SK-N-SH (cell line): ENCODE measurements at regions not wholly inside any gene's neighbourhood (a gene's known extent, or its start where the extent isn't known, plus 50 kb on each side); places are given as distances from the start of the nearest gene placed in this dataset.

Source experiments
- CTCF ChIA-PET: fragments of 300-600, 350-600 bp; formaldehyde crosslinking; extraction: SDS; loops from one replicate; lab custom pipeline; 2021; lab: Yijun Ruan, JAX
- POLR2A ChIA-PET: fragments of 350-600 bp; sonication (Branson Sonifier 250); formaldehyde crosslinking; extraction: SDS; loops from one replicate; lab custom pipeline; 2020; ENCODE audit warnings: antibody characterized with exemption, inconsistent platforms; lab: Yijun Ruan, JAX
- DNase-seq: peaks from one replicate; pipeline ENCODE4 v3.0.0; 2012
- H2AFZ ChIP-seq: fragments of 200-600 bp; sonication (generic); 2 replicates; pipeline ENCODE4 v1.8.1; 2016; ENCODE audit warnings: antibody characterized with exemption, mild to moderate bottlenecking, low read depth
- H3F3A ChIP-seq: fragments of 200-600 bp; sonication (generic); replicated peaks from 2 replicates; pipeline ENCODE3; 2016; ENCODE audit warnings: antibody characterized with exemption, mild to moderate bottlenecking; ENCODE audit not compliant: insufficient read depth
- H3K27ac ChIP-seq, 2 experiments: fragments of 200-500 bp in 1 of 2; fragments of 200-600 bp in 1 of 2; sonication (Bioruptor generic) in 1 of 2; sonication (generic), shearing (Covaris generic) in 1 of 2; 2 replicates each; pipeline versions ENCODE4 v1.5.1 to v1.6.1; 2014 to 2016; ENCODE audit warnings: low read depth in 2 of 2, inconsistent platforms in 1 of 2, low read length in 1 of 2, mild to moderate bottlenecking in 1 of 2, mixed read lengths in 1 of 2
- H3K27me3 ChIP-seq: fragments of 200-600 bp; sonication (generic), shearing (Covaris generic); 2 replicates; pipeline ENCODE4 v1.6.1; 2016; ENCODE audit warnings: mixed run types; ENCODE audit not compliant: insufficient read depth
- H3K36me3 ChIP-seq, 2 experiments: fragments of 200-500 bp in 1 of 2; fragments of 200-600 bp in 1 of 2; sonication (Bioruptor generic) in 1 of 2; sonication (generic) in 1 of 2; replicated peaks in 1 of 2; 2 replicates each; pipeline versions ENCODE3 to v1.5.1; 2014 to 2016; ENCODE audit warnings: low read length in 1 of 2, mild to moderate bottlenecking in 1 of 2; ENCODE audit not compliant: insufficient read depth in 2 of 2, control insufficient read depth in 1 of 2
- H3K4me1 ChIP-seq, 2 experiments: fragments of 200-500 bp in 1 of 2; fragments of 200-600 bp in 1 of 2; sonication (Bioruptor generic) in 1 of 2; sonication (generic), shearing (Covaris generic) in 1 of 2; 2 replicates each; pipeline versions ENCODE4 v1.5.1 to v1.6.1; 2014 to 2016; ENCODE audit warnings: low read depth in 1 of 2, low read length in 1 of 2, mixed run types in 1 of 2; ENCODE audit not compliant: insufficient read depth in 2 of 2, control insufficient read depth in 1 of 2
- H3K4me2 ChIP-seq: fragments of 200-600 bp; sonication (generic), shearing (Covaris generic); 2 replicates; pipeline ENCODE4 v1.6.1; 2017; ENCODE audit warnings: mixed run types
- H3K4me3 ChIP-seq, 2 experiments: fragments of 200-500 bp in 1 of 2; fragments of 200-600 bp in 1 of 2; sonication (Bioruptor generic) in 1 of 2; sonication (generic), shearing (Covaris generic) in 1 of 2; 2 replicates each; pipeline versions ENCODE4 v1.5.1 to v1.8.1; 2014 to 2016; ENCODE audit warnings: low read depth in 2 of 2, inconsistent platforms in 1 of 2, low read length in 1 of 2, mild to moderate bottlenecking in 1 of 2, mixed read lengths in 1 of 2, moderate library complexity in 1 of 2
- H3K79me2 ChIP-seq: fragments of 200-600 bp; sonication (generic); 2 replicates; pipeline ENCODE4 v1.8.1; 2017; ENCODE audit warnings: mild to moderate bottlenecking; ENCODE audit not compliant: insufficient read depth
- H3K9ac ChIP-seq: fragments of 200-600 bp; sonication (generic); 2 replicates; pipeline ENCODE4 v1.6.1; 2017; ENCODE audit warnings: mixed run types
- H3K9me2 ChIP-seq: fragments of 200-600 bp; sonication (generic); 2 replicates; pipeline ENCODE4 v1.6.1; 2017; ENCODE audit warnings: mixed run types
- H3K9me3 ChIP-seq: fragments of 200-600 bp; sonication (generic); 2 replicates; pipeline ENCODE4 v1.6.1; 2017; ENCODE audit warnings: mixed run types, mild to moderate bottlenecking, moderate library complexity
- H4K20me1 ChIP-seq: fragments of 200-600 bp; sonication (generic); 2 replicates; pipeline ENCODE4 v1.6.1; 2017; ENCODE audit warnings: mild to moderate bottlenecking, mixed run types; ENCODE audit not compliant: insufficient read depth
- ELF1 ChIP-seq: IDR thresholded peaks from 2 replicates; pipeline ENCODE4 v1.4.0; 2012
- EP300 ChIP-seq, 2 experiments: IDR thresholded peaks; 2 replicates each; pipeline versions ENCODE4 v1.4.0 to v1.6.1; 2012; ENCODE audit warnings: borderline replicate concordance in 1 of 2, low read depth in 1 of 2, low read length in 1 of 2
- FOSL2 ChIP-seq: IDR thresholded peaks from 2 replicates; pipeline ENCODE4 v1.4.0; 2012; ENCODE audit warnings: low read depth, mild to moderate bottlenecking, moderate library complexity, borderline replicate concordance
- FOXJ3 ChIP-seq: sonication (generic); formaldehyde crosslinking; IDR thresholded peaks from 2 replicates; pipeline ENCODE4 v1.5.1; 2020; ENCODE audit warnings: mild to moderate bottlenecking, missing genetic modification reagents
- MEF2A ChIP-seq: IDR thresholded peaks from 2 replicates; pipeline ENCODE4 v1.4.0; 2012; ENCODE audit warnings: low read depth, borderline replicate concordance
- MXI1 ChIP-seq: IDR thresholded peaks from 2 replicates; pipeline ENCODE4 v1.6.1; 2012; ENCODE audit warnings: mild to moderate bottlenecking, low read depth, low read length, improper control_type of control experiment
- TEAD4 ChIP-seq: IDR thresholded peaks from 2 replicates; pipeline ENCODE4 v1.4.0; 2012; ENCODE audit warnings: mild to moderate bottlenecking, borderline replicate concordance; ENCODE audit not compliant: insufficient read depth
- WGBS: methylation state at CpG from one replicate; pipeline ENCODE4 v1.1.6; 2017; ENCODE audit warnings: low lambda C conversion rate; 5-methylcytosine and 5-hydroxymethylcytosine counted together
- TF ChIP-seq, protein P1 (sequence below): fragments of 200-600 bp; sonication (generic); IDR thresholded peaks from 2 replicates; pipeline ENCODE4 v1.6.1; 2017; ENCODE audit warnings: antibody characterized with exemption, mild to moderate bottlenecking, moderate library complexity
- TF ChIP-seq, protein P2 (sequence below): fragments of 150-350 bp; IDR thresholded peaks from 2 replicates; pipeline ENCODE4 v1.6.1; 2016; ENCODE audit warnings: mild to moderate bottlenecking, low read depth, low read length
- TF ChIP-seq, protein P3 (sequence below): IDR thresholded peaks from 2 replicates; pipeline ENCODE4 v1.4.0; 2012; ENCODE audit warnings: low read depth, borderline replicate concordance
- TF ChIP-seq, protein P4 (sequence below): IDR thresholded peaks from 2 replicates; pipeline ENCODE4 v1.6.1; 2012; ENCODE audit warnings: mild to moderate bottlenecking, low read depth, low read length, moderate library complexity

DNA sequence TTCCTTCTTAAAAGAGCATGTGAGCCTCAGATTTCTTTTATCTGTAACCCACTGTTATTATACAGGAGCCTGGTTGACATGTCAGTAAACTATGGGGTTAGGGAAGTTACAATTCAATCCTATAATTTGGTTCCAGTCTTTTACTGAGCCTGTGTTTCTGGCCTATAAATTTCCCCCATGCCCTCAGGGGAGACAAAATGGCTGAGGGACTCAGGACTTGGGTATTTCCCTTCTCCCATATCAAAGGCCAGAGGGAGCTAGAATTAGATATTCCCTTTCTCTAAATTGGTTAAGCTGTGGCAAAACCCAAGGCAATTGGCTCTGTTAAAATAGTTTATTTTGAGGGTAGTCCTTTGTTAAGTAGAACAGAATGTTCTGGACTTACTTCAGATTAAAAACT, 823.2 kb downstream of the TLE1 start (continued):
- TF ChIP-seq, protein P1, sequence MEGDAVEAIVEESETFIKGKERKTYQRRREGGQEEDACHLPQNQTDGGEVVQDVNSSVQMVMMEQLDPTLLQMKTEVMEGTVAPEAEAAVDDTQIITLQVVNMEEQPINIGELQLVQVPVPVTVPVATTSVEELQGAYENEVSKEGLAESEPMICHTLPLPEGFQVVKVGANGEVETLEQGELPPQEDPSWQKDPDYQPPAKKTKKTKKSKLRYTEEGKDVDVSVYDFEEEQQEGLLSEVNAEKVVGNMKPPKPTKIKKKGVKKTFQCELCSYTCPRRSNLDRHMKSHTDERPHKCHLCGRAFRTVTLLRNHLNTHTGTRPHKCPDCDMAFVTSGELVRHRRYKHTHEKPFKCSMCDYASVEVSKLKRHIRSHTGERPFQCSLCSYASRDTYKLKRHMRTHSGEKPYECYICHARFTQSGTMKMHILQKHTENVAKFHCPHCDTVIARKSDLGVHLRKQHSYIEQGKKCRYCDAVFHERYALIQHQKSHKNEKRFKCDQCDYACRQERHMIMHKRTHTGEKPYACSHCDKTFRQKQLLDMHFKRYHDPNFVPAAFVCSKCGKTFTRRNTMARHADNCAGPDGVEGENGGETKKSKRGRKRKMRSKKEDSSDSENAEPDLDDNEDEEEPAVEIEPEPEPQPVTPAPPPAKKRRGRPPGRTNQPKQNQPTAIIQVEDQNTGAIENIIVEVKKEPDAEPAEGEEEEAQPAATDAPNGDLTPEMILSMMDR: no peak
- TF ChIP-seq FOSL2: no peak

DNA sequence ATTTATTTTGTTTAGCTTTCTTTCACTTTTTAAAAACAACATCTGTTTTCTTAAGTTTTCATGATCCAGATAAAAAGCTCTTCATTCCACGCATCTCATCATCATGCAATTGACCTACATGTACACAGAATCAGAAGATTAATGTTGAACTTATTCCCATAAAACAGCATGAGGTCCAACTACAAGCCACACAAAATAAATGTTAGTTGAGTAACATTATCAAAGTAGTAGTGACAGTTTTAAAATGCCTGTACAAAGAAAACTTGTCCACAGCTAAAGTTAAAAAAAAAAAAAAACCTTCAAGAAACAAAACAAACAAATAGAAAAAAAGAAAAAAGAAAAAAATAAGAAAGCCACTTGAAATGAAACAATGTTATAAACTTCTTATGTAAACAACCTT, 846.3 kb downstream of the TLE1 start:
- ChIA-PET CTCF (interaction anchor here (0.5 kb wide), 1 partner anchor 118 kb away, joined by 4 read pairs; no protein-coding TSS in a partner anchor), POLR2A (no interaction called here)
- H3K9me2 ChIP-seq: no peaks in the 10 kb centered on the region
- no peaks in the 10 kb centered on the region for H3K4me1 ChIP-seq
- H3K36me3 ChIP-seq: no peaks in the 10 kb centered on the region
- DNase-seq: no peak
- H3K4me2 ChIP-seq: no peak overlapping the region
- H3K79me2 ChIP-seq: no peaks in the 10 kb centered on the region
- H3K27me3 ChIP-seq: no peaks in the 10 kb centered on the region
- H3K9me3 ChIP-seq: no peaks in the 10 kb centered on the region
- H2AFZ ChIP-seq: no peak overlapping the region
- H3F3A ChIP-seq: no peaks in the 10 kb centered on the region
- H3K4me3 ChIP-seq: no peak overlapping the region
- H4K20me1 ChIP-seq: no peaks in the 10 kb centered on the region
- H3K9ac ChIP-seq: no peak overlapping the region
- H3K27ac ChIP-seq: no peak overlapping the region
- WGBS: 47% methylated on average over 1 of the region's 1 CpG
- TF ChIP-seq EP300 (IDR thresholded peaks at IDR 0.05; ENCODE audit: borderline replicate concordance in 1 of 2, low read depth in 1 of 2, low read length in 1 of 2) (no peak), TEAD4 (no peak), FOXJ3 (CRISPR knock-in tag) (no peak), MEF2A (no peak), MXI1 (no peak), ELF1 (no peak)
- TF ChIP-seq, protein P2, sequence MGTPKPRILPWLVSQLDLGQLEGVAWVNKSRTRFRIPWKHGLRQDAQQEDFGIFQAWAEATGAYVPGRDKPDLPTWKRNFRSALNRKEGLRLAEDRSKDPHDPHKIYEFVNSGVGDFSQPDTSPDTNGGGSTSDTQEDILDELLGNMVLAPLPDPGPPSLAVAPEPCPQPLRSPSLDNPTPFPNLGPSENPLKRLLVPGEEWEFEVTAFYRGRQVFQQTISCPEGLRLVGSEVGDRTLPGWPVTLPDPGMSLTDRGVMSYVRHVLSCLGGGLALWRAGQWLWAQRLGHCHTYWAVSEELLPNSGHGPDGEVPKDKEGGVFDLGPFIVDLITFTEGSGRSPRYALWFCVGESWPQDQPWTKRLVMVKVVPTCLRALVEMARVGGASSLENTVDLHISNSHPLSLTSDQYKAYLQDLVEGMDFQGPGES: no peak
- TF ChIP-seq, protein P1: no peak
- TF ChIP-seq, protein P3, sequence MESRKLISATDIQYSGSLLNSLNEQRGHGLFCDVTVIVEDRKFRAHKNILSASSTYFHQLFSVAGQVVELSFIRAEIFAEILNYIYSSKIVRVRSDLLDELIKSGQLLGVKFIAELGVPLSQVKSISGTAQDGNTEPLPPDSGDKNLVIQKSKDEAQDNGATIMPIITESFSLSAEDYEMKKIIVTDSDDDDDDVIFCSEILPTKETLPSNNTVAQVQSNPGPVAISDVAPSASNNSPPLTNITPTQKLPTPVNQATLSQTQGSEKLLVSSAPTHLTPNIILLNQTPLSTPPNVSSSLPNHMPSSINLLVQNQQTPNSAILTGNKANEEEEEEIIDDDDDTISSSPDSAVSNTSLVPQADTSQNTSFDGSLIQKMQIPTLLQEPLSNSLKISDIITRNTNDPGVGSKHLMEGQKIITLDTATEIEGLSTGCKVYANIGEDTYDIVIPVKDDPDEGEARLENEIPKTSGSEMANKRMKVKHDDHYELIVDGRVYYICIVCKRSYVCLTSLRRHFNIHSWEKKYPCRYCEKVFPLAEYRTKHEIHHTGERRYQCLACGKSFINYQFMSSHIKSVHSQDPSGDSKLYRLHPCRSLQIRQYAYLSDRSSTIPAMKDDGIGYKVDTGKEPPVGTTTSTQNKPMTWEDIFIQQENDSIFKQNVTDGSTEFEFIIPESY: no peak
- TF ChIP-seq, protein P4, sequence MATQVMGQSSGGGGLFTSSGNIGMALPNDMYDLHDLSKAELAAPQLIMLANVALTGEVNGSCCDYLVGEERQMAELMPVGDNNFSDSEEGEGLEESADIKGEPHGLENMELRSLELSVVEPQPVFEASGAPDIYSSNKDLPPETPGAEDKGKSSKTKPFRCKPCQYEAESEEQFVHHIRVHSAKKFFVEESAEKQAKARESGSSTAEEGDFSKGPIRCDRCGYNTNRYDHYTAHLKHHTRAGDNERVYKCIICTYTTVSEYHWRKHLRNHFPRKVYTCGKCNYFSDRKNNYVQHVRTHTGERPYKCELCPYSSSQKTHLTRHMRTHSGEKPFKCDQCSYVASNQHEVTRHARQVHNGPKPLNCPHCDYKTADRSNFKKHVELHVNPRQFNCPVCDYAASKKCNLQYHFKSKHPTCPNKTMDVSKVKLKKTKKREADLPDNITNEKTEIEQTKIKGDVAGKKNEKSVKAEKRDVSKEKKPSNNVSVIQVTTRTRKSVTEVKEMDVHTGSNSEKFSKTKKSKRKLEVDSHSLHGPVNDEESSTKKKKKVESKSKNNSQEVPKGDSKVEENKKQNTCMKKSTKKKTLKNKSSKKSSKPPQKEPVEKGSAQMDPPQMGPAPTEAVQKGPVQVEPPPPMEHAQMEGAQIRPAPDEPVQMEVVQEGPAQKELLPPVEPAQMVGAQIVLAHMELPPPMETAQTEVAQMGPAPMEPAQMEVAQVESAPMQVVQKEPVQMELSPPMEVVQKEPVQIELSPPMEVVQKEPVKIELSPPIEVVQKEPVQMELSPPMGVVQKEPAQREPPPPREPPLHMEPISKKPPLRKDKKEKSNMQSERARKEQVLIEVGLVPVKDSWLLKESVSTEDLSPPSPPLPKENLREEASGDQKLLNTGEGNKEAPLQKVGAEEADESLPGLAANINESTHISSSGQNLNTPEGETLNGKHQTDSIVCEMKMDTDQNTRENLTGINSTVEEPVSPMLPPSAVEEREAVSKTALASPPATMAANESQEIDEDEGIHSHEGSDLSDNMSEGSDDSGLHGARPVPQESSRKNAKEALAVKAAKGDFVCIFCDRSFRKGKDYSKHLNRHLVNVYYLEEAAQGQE: no peak
